ENCODE measurements at regions not wholly inside any gene's neighbourhood (a gene's known extent, or its start where the extent isn't known, plus 50 kb on each side); places are given as distances from the start of the nearest gene placed in this dataset.

DNA sequence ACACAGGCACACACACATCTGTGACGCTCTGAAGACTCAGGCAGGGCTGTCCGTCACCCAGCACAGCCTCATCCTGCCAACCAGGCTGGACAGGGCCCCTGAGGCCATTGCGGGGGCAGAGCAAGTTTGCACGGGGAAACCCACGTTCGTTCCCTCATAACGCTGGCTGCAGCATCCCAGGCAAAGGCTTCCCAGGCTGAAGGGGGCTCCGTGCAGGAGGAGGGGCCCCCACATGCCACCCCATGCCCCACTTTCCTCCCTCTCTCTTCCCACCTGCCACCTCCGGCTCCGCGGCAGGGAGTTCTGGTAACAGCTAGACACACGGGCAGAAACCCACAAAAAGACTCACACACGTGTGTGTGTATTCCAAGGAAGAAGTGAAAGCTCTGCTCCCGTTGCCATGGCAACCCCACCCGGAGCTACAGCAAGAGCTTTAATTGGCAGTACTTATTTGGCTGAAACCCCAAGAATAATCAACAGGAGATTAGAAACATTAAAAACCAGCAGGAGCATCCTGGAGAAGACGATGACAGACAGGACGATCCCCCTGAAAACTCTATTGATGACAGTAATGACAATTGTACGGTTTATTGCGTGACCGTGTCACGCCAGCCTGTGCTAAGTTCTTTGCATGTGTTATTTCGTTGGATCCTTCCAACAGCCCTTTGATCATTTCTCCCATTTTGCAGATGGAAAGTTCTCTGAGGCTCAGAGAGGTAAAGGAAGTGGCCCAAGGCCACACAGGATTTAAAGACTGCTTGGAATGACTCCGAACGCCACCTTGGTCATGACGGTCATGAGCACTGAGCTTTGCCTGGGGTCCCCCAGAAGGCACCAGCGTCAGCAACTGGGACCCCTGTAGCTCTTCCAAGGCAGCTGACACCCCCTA, 247.1 kb downstream of the NPHP4 start:
- TF ChIP-seq ZNF384 (IDR thresholded peaks at IDR 0.05) (no peak), SP1 (IDR thresholded peaks at IDR 0.05) (no peak), FOXA1 (IDR thresholded peaks at IDR 0.05) (no peak), ARNT (IDR thresholded peaks at IDR 0.05) (no peak), ELF4 (IDR thresholded peaks at IDR 0.05) (no peak)
- TF ChIP-seq, protein P1, sequence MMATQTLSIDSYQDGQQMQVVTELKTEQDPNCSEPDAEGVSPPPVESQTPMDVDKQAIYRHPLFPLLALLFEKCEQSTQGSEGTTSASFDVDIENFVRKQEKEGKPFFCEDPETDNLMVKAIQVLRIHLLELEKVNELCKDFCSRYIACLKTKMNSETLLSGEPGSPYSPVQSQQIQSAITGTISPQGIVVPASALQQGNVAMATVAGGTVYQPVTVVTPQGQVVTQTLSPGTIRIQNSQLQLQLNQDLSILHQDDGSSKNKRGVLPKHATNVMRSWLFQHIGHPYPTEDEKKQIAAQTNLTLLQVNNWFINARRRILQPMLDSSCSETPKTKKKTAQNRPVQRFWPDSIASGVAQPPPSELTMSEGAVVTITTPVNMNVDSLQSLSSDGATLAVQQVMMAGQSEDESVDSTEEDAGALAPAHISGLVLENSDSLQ (IDR thresholded peaks at IDR 0.05) = no peak

Measured in HEK293T (cell line).